ENCODE measurements at regions not wholly inside any gene's neighbourhood (a gene's known extent, or its start where the extent isn't known, plus 50 kb on each side); places are given as distances from the start of the nearest gene placed in this dataset.

DNA sequence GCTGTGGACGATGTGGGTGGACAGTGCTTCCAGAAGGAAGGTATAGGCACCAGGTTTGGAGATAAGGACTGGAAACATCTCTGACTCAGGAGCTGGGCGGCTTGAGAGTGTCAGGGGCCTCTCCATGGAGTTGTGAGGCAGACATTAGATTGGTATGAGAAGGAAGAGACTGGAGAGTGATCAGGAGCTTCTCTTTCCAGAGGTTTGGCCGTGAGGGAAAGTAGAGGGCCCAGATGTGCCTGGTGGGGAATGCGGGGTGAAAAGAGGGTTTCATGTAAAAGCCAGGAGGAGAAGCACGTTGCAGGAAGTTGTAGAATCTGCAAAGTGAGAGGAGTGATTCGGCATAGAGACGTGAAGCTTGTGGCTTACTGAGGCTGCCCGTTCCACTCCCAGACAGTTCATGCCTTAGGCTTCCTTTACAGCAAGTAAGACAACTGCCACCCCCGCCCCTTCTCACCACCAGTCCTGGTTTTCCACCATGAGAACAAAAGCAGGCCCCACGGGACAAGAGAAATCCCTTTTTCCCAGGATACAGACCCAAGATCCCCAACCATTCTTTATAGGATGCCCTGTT, 166.3 kb upstream of the HDAC4 start (continued):
- TF ChIP-seq, protein P1, sequence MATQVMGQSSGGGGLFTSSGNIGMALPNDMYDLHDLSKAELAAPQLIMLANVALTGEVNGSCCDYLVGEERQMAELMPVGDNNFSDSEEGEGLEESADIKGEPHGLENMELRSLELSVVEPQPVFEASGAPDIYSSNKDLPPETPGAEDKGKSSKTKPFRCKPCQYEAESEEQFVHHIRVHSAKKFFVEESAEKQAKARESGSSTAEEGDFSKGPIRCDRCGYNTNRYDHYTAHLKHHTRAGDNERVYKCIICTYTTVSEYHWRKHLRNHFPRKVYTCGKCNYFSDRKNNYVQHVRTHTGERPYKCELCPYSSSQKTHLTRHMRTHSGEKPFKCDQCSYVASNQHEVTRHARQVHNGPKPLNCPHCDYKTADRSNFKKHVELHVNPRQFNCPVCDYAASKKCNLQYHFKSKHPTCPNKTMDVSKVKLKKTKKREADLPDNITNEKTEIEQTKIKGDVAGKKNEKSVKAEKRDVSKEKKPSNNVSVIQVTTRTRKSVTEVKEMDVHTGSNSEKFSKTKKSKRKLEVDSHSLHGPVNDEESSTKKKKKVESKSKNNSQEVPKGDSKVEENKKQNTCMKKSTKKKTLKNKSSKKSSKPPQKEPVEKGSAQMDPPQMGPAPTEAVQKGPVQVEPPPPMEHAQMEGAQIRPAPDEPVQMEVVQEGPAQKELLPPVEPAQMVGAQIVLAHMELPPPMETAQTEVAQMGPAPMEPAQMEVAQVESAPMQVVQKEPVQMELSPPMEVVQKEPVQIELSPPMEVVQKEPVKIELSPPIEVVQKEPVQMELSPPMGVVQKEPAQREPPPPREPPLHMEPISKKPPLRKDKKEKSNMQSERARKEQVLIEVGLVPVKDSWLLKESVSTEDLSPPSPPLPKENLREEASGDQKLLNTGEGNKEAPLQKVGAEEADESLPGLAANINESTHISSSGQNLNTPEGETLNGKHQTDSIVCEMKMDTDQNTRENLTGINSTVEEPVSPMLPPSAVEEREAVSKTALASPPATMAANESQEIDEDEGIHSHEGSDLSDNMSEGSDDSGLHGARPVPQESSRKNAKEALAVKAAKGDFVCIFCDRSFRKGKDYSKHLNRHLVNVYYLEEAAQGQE (IDR thresholded peaks at IDR 0.05; ENCODE audit: unreplicated experiment) = no peak
- no peak for TF ChIP-seq ZNF114 (CRISPR knock-in tag; IDR thresholded peaks at IDR 0.05)

DNA sequence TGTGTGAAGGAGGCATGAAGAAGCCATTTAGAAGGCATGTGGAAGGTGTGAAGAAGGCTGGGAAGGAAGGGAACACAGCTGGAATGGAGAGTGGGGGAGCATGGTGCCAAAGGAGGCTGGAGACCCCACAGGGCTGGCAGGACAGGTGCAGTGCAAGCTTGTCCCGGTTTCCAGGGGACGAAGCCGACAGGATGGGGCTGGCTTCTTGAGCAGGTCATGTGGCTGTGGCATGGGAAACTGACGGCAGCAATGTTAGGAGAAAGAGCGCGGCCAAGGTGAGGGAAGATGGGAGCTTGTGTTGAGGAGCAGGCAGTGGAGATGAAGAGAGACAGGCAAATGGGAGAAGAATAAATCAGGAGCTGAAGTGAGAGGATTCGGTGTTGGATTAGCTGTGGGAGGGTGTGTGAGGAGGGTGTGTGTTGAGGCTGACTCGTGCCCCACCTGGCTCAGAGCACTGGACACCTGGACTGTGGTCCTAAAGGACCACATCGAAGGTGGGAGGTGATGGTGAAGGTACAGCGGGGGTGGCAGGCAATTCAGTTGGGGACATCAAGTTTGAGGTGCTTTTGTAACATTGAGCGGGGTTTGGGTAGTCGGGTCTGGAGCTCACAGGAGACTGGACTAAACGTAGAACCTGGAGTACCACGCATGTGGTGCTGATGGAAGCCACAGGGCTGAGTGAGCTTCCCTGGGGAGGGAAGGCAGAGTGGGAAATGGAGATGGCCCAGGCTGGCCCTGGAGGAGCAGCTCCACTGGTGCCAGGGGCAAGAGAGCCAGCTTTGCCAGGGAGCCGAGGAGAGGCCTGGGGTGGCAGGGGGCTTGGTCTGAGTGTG, 165.6 kb upstream of the HDAC4 start:
- H3K9me3 Mint-ChIP-seq = no peaks in the 10 kb centered on the region
- no peaks in the 10 kb centered on the region for H4K20me1 ChIP-seq (replicated peaks; ENCODE audit: insufficient read depth)
- H3K27me3 ChIP-seq (ENCODE audit: insufficient read depth) = no peaks in the 10 kb centered on the region
- H3F3A ChIP-seq (replicated peaks; ENCODE audit: low read depth) = no peaks in the 10 kb centered on the region
- H3K4me3 Mint-ChIP-seq = no peak overlapping the region
- H3K27ac ChIP-seq (ENCODE audit: low read depth) = no peak overlapping the region
- H3K27ac Mint-ChIP-seq = no peak overlapping the region
- H3K4me3 ChIP-seq = no peak overlapping the region
- H3K36me3 Mint-ChIP-seq (ENCODE audit: low read depth) = no peaks in the 10 kb centered on the region
- no peak for TF ChIP-seq JUNB (IDR thresholded peaks at IDR 0.05; ENCODE audit: unreplicated experiment)
- TF ChIP-seq CREB1 (CRISPR knock-in tag; IDR thresholded peaks at IDR 0.05; ENCODE audit: low read depth) = no peak
- TF ChIP-seq NANOG (IDR thresholded peaks at IDR 0.05; ENCODE audit: borderline replicate concordance) = no peak
- no peak overlapping the region for H2AFZ ChIP-seq
- no peak overlapping the region for H3K4me2 ChIP-seq
- H3K36me3 ChIP-seq (ENCODE audit: insufficient read depth) = no peaks in the 10 kb centered on the region
- DNase-seq (ENCODE audit: low spot score) (no peak), ATAC-seq (no peak)
- no peaks in the 10 kb centered on the region for H3K79me2 ChIP-seq (replicated peaks; ENCODE audit: insufficient read depth)
- H3K4me1 Mint-ChIP-seq = no peaks in the 10 kb centered on the region
- no peaks in the 10 kb centered on the region for H3K4me1 ChIP-seq (ENCODE audit: insufficient read depth)
- no peaks in the 10 kb centered on the region for H3K9me2 ChIP-seq (ENCODE audit: insufficient read depth)
- peaks cover 4% of the 10 kb centered on the region for H3K27me3 Mint-ChIP-seq (ENCODE audit: insufficient read depth, low read depth, poor library complexity)

- H3K9me3 Mint-ChIP-seq = no peaks in the 10 kb centered on the region
- H3K27ac Mint-ChIP-seq = no peak overlapping the region
- no peaks in the 10 kb centered on the region for H3K27me3 Mint-ChIP-seq (ENCODE audit: insufficient read depth, low read depth, poor library complexity)
- Histone ChIP-seq H3K27me3 (ENCODE audit: insufficient read depth) (no peaks in the 10 kb centered on the region), H4K20me1 (replicated peaks; ENCODE audit: insufficient read depth) (no peaks in the 10 kb centered on the region), H2AFZ (no peak overlapping the region), H3K9me2 (ENCODE audit: insufficient read depth) (no peaks in the 10 kb centered on the region), H3K4me1 (ENCODE audit: insufficient read depth) (no peaks in the 10 kb centered on the region), H3K36me3 (ENCODE audit: insufficient read depth) (no peaks in the 10 kb centered on the region), H3K79me2 (replicated peaks; ENCODE audit: insufficient read depth) (no peaks in the 10 kb centered on the region), H3K4me3 (no peak overlapping the region), H3F3A (replicated peaks; ENCODE audit: low read depth) (no peaks in the 10 kb centered on the region), H3K4me2 (no peak overlapping the region), H3K27ac (ENCODE audit: low read depth) (no peak overlapping the region)
- ATAC-seq (no peak), DNase-seq (ENCODE audit: low spot score) (no peak)
- no peak overlapping the region for H3K4me3 Mint-ChIP-seq
- no peaks in the 10 kb centered on the region for H3K36me3 Mint-ChIP-seq (ENCODE audit: low read depth)
- no peaks in the 10 kb centered on the region for H3K4me1 Mint-ChIP-seq
- TF ChIP-seq ETS1 (IDR thresholded peaks at IDR 0.05) = no peak
- TF ChIP-seq STAT1 (IDR thresholded peaks at IDR 0.05; ENCODE audit: unreplicated experiment) = no peak
- TF ChIP-seq, protein P2, sequence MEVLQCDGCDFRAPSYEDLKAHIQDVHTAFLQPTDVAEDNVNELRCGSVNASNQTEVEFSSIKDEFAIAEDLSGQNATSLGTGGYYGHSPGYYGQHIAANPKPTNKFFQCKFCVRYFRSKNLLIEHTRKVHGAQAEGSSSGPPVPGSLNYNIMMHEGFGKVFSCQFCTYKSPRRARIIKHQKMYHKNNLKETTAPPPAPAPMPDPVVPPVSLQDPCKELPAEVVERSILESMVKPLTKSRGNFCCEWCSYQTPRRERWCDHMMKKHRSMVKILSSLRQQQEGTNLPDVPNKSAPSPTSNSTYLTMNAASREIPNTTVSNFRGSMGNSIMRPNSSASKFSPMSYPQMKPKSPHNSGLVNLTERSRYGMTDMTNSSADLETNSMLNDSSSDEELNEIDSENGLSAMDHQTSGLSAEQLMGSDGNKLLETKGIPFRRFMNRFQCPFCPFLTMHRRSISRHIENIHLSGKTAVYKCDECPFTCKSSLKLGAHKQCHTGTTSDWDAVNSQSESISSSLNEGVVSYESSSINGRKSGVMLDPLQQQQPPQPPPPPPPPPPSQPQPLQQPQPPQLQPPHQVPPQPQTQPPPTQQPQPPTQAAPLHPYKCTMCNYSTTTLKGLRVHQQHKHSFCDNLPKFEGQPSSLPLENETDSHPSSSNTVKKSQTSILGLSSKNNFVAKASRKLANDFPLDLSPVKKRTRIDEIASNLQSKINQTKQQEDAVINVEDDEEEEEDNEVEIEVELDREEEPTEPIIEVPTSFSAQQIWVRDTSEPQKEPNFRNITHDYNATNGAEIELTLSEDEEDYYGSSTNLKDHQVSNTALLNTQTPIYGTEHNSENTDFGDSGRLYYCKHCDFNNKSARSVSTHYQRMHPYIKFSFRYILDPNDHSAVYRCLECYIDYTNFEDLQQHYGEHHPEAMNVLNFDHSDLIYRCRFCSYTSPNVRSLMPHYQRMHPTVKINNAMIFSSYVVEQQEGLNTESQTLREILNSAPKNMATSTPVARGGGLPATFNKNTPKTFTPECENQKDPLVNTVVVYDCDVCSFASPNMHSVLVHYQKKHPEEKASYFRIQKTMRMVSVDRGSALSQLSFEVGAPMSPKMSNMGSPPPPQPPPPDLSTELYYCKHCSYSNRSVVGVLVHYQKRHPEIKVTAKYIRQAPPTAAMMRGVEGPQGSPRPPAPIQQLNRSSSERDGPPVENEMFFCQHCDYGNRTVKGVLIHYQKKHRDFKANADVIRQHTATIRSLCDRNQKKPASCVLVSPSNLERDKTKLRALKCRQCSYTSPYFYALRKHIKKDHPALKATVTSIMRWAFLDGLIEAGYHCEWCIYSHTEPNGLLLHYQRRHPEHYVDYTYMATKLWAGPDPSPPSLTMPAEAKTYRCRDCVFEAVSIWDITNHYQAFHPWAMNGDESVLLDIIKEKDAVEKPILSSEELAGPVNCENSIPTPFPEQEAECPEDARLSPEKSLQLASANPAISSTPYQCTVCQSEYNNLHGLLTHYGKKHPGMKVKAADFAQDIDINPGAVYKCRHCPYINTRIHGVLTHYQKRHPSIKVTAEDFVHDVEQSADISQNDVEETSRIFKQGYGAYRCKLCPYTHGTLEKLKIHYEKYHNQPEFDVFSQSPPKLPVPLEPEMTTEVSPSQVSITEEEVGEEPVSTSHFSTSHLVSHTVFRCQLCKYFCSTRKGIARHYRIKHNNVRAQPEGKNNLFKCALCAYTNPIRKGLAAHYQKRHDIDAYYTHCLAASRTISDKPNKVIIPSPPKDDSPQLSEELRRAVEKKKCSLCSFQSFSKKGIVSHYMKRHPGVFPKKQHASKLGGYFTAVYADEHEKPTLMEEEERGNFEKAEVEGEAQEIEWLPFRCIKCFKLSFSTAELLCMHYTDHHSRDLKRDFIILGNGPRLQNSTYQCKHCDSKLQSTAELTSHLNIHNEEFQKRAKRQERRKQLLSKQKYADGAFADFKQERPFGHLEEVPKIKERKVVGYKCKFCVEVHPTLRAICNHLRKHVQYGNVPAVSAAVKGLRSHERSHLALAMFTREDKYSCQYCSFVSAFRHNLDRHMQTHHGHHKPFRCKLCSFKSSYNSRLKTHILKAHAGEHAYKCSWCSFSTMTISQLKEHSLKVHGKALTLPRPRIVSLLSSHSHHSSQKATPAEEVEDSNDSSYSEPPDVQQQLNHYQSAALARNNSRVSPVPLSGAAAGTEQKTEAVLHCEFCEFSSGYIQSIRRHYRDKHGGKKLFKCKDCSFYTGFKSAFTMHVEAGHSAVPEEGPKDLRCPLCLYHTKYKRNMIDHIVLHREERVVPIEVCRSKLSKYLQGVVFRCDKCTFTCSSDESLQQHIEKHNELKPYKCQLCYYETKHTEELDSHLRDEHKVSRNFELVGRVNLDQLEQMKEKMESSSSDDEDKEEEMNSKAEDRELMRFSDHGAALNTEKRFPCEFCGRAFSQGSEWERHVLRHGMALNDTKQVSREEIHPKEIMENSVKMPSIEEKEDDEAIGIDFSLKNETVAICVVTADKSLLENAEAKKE (CRISPR knock-in tag; IDR thresholded peaks at IDR 0.05) = no peak
- no peak for TF ChIP-seq CREB1 (CRISPR knock-in tag; IDR thresholded peaks at IDR 0.05; ENCODE audit: low read depth)
Measured at GRCh38 chr2:239564587-239564986, 163.8 kb upstream of the HDAC4 start.
